ENCODE measurements at regions not wholly inside any gene's neighbourhood (a gene's known extent, or its start where the extent isn't known, plus 50 kb on each side); places are given as distances from the start of the nearest gene placed in this dataset.
"Not testable (repeated sequence)": the region's sequence is repeated elsewhere in the genome, so short reads cannot be mapped to it uniquely, and the experiment has no call there.

DNA sequence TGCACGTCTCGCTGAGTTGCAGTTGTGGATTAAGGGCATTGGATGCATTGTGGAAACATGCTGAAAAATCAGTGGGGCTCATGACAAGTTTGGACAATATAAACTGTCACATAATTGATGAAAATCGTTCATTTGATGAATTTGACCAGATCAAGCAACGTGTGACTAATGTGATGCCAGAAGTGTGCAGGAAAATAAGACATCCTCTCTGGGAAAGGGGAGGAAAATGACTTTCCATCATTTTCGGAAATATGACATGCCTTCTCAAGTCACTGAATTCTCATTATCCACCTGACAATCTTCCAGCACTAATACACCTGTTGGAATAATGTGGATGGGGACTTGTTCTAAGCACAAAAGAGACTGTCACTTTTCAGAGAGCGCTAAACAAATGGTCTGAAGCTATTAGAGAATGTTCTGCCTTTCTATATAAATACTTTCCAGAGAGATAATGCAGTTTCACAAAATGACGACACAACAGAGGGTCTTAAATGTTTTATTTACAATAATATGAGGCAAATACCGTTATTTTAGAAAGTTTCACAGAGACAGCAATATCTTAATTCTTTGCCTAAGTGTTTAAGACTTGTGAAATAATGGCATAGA is 1741.9 kb upstream of the RAG2 start:
- TF ChIP-seq, protein P1, sequence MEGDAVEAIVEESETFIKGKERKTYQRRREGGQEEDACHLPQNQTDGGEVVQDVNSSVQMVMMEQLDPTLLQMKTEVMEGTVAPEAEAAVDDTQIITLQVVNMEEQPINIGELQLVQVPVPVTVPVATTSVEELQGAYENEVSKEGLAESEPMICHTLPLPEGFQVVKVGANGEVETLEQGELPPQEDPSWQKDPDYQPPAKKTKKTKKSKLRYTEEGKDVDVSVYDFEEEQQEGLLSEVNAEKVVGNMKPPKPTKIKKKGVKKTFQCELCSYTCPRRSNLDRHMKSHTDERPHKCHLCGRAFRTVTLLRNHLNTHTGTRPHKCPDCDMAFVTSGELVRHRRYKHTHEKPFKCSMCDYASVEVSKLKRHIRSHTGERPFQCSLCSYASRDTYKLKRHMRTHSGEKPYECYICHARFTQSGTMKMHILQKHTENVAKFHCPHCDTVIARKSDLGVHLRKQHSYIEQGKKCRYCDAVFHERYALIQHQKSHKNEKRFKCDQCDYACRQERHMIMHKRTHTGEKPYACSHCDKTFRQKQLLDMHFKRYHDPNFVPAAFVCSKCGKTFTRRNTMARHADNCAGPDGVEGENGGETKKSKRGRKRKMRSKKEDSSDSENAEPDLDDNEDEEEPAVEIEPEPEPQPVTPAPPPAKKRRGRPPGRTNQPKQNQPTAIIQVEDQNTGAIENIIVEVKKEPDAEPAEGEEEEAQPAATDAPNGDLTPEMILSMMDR (IDR thresholded peaks at IDR 0.05; ENCODE audit: extremely low read depth, insufficient read depth, missing control alignments) = no peak
- in situ Hi-C loops (cut with MboI; ENCODE audit: low pct_unique_long_range_greater_than_20kb, low sequenced_read_pairs, unreplicated experiment) = no loop called here
- no peak for DNase-seq (ENCODE audit: low spot score)

DNA sequence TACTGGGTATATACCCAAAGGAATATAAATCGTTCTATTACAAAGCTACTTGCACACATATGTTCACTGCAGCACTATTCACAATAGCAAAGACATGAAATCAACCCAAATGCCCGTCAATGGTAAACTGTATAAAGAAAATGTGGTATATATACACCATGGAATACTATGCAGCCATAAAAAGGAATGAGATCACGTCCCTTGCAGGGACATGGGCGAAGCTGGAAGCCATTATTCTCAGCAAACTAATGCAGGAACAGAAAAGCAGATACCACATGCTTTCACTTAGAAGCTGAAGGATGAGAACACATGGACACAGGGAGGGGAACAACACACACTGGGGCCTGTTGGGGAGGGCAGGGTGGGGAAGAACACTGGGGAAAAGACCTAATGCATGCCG is 1740.0 kb upstream of the RAG2 start:
- DNase-seq (ENCODE audit: low spot score); in situ Hi-C loops (cut with MboI; ENCODE audit: low pct_unique_long_range_greater_than_20kb, low sequenced_read_pairs, unreplicated experiment): not testable (repeated sequence)

DNA sequence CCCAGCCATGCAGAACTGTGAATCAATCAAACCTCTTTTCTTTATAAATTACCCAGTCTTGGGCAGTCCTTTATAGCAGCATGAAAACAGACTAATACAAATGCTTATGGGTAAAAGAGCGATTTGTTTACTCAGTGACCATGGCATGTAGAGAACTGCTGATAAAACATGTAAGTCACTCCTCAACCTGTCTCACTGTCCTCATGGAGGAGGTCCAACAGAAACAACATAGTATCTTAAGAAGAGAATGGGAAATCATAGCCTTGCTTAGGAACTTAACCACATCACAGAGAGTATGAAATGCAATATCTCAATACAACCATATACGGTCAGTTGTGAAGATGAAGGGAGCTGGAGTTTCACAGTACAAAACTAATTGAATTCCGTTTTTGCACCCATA is 1734.0 kb upstream of the RAG2 start:
- TF ChIP-seq, protein P1 (IDR thresholded peaks at IDR 0.05; ENCODE audit: extremely low read depth, insufficient read depth, missing control alignments) = no peak
- no peak for DNase-seq (ENCODE audit: low spot score)
- in situ Hi-C loops (cut with MboI; ENCODE audit: low pct_unique_long_range_greater_than_20kb, low sequenced_read_pairs, unreplicated experiment) = no loop called here

DNA sequence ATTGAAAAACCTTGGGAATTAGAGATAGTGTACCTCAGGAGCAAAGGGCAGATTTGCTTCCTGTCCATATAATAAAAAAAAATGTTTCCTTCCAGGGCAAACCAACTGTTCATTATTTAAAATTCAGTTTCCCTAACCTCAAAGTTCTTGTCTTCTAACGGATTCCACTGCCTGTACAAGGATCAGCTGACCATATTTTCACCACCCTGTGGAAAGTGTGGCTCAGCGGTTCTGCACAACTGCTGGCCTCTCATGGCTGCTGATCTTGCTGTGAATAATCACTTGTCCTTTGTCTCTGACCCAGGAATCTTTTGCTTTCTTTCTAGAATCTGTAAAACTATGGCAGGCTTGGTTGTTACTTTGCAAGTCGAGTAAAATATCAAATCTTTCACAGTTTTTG is 1732.5 kb upstream of the RAG2 start:
- no peak for DNase-seq (ENCODE audit: low spot score)
- TF ChIP-seq, protein P1 (IDR thresholded peaks at IDR 0.05; ENCODE audit: extremely low read depth, insufficient read depth, missing control alignments) = no peak
- in situ Hi-C loops (cut with MboI; ENCODE audit: low pct_unique_long_range_greater_than_20kb, low sequenced_read_pairs, unreplicated experiment) = no loop called here

DNA sequence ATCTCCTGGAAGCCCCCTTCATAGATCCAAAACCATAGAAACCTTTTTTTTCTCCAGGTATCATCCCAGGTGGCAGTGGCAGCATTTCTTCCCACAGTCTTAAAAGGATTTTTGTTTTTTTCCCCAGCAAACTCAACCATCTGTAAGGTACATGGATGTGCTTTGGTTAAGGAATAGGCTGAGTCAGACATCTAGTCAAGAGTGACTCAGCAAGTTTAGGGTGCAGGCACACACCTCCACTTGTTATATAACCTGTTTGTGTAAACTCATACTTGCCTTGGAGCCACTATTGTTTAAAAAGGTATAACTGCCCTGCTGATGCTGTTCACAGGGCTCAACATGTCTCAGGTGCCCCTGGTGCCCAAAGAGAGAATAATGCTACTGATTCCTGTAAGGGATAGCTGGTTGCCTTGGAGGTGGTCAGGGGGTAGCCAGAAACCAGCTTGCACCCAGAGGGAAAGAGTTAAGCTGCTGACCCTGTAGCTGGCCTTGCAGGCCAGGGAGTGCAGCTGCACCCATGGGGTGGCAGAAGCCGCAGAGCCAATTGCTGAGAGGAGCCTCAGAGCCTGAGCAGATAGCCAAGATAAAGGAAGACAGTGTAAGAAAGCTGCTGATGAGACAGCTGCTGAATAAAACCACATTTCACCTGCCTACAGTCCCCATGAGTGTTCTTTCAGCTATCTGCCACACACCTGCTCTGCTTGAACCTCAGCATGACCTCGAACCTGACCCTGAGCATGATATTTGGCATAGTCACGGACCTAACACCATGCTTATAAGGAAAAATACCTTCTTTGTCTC is 1726.1 kb upstream of the RAG2 start:
- in situ Hi-C loops (cut with MboI; ENCODE audit: low pct_unique_long_range_greater_than_20kb, low sequenced_read_pairs, unreplicated experiment) = no loop called here
- TF ChIP-seq, protein P1 (IDR thresholded peaks at IDR 0.05; ENCODE audit: extremely low read depth, insufficient read depth, missing control alignments) = no peak
- DNase-seq (ENCODE audit: low spot score) = no peak

DNA sequence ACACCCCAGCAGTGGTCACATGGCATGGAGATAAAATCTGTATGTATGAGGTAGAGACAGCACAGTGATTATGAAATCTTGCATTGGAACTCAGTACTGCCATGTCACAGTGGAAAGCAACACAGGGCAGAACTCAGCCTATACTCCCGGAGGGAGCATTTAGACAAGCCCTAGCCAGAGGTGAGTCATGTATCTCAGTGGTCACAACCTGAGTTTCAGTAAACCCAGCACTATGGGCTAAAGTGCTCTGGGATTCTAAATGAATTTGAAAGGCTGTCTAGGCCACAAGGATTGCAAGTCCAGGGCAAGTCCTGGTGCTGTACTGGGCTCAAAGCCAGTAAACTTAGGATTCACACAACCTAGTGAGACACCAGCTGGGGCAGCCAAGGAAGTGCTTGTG is 1717.1 kb upstream of the RAG2 start:
- TF ChIP-seq, protein P1 (IDR thresholded peaks at IDR 0.05; ENCODE audit: extremely low read depth, insufficient read depth, missing control alignments) = no peak
- in situ Hi-C loops (cut with MboI; ENCODE audit: low pct_unique_long_range_greater_than_20kb, low sequenced_read_pairs, unreplicated experiment) = no loop called here
- DNase-seq (ENCODE audit: low spot score) = no peak

DNA sequence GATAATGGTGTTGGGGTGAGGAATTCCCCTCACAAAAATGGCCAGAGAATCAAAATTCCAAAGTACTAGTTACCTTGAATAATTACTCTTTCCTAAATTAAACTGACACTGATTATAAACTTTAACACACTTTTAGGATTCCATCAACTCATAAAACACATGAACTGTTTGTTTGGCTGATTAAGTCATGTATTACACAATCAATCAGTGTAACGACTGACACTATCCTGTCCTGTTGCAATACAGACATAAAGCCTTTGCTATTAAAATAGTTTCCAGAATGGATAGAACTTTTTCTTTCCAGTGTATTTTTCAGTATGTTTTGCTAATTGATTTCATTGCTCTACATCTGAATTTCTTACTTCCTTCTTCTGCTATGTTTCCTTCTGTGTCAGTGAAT is 1709.4 kb upstream of the RAG2 start:
- TF ChIP-seq, protein P1 (IDR thresholded peaks at IDR 0.05; ENCODE audit: extremely low read depth, insufficient read depth, missing control alignments) = no peak
- in situ Hi-C loops (cut with MboI; ENCODE audit: low pct_unique_long_range_greater_than_20kb, low sequenced_read_pairs, unreplicated experiment) = no loop called here
- DNase-seq (ENCODE audit: low spot score) = no peak
